SIG-M5 treated with dmso at 0.1 percent for 504 hours (cell line): ENCODE measurements at regions not wholly inside any gene's neighbourhood (a gene's known extent, or its start where the extent isn't known, plus 50 kb on each side); places are given as distances from the start of the nearest gene placed in this dataset.
A peak's percentile ranks its signal among the peaks of the same experiment; 100 is the strongest.

Source experiments
- DNase-seq: peaks from one replicate; lab custom pipeline; 2025; ENCODE audit not compliant: unreplicated experiment; lab: John Stamatoyannopoulos, UW

- DNase-seq: no peak
These were observed 150.8 kb upstream of the DIPK2B start for GRCh38 chrX:45351478-45351877.

DNA sequence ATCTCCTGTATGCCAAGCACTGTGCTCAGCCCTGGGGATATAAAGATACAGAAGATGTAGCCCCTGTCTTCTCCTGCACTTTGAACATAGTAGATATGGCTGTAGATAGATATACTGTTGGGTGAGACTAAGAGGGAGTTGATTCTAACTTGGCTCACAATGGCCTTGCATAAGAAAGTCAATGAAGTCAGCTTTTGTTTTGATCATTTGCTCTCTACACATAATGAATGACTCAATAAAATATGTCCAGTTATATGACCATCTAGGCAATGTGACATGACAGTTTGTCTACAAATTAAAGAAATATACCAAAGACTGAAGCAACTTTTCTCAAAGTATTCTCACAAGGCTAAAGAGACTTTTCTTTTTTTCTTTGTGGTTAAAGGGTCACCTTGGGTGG is 147.6 kb upstream of the DIPK2B start:
- DNase-seq: no peak

- DNase-seq: no peak
These were observed 147.2 kb upstream of the DIPK2B start for GRCh38 chrX:45347877-45348276.

DNA sequence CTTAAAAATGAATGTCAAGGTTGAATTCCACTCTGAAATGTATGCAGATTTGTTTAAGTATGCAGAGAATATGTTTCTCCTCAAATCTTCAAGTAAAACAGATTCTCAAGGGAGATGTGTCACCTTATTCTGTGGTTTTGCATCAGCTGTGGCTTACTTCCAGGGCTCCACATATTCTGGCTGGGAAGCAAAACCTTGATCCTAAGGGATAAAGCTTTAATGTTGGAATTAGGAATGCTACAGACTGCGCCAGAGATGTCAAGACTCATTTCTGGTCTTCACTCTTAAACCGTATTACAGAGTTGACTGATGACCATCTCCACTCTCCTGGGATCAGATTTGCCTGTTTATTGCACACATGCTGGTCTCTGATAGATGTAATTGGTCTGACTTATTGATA is 143.9 kb upstream of the DIPK2B start:
- no peak for DNase-seq

DNA sequence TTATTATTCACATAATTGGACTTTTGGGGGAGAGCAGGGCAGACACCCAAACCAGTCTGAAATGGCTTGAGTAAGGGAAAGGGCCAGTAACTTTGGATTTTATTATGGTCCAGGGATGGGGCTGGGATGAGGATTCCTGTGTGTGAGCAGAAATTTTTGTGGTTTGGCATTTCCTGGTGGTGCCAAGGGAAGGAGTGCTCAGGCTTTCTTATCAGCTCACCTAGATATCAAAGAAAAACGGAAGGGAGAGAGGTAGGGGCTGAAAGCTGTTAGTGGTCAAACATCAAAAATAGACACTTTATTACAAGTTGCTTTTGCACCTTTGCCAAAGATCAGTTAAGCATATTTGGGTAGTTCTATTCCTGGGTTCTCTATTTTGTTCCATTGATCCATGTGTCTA is 128.5 kb upstream of the DIPK2B start:
- DNase-seq: no peak

- no peak for DNase-seq
These were observed 124.3 kb upstream of the DIPK2B start for GRCh38 chrX:45324941-45325340.

DNA sequence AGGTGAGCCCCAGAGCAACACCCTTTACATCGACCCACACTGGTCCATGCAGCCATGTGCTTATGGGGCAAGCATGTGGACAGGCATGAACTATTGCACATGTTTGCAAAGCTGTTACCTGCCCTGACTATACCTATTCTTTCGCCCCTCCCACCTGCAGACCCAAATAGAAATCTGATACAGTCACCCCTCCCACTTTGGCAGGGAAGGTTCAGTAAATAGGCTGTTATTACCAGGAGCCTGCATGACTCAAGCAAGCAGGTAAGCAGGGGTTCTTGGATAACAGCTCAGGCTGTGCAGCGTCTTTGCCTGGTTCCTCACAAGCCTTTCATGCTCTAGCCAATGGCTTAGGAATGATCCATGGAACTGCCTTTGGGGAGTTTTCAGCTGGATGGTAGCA is 122.7 kb upstream of the DIPK2B start:
- DNase-seq: no peak

DNA sequence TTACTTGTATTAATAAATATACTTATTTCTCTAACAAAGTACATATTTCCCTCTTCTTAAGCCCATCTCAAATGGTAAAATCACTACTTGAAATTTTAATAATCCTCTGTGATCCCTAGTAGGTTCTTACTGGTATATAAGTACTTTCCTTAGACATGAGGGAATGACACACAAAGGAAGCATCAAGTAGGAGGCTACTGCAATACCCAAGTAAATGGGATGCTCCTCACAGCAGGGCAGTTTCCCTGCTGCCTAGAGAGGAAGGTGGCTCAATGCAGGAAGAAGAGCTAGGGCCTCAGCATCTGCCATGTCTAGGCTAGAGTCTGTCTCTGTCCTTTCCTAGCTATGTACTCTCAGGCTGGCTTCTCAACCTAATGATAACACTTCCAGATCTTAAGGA is 122.1 kb upstream of the DIPK2B start:
- no peak for DNase-seq

- DNase-seq: peak; percentile 8
These were observed 121.7 kb upstream of the DIPK2B start for GRCh38 chrX:45322382-45322781.

GRCh38 chrX:45320191-45320590 is 119.5 kb upstream of the DIPK2B start:
- DNase-seq: no peak

GRCh38 chrX:45309801-45310200 is 109.1 kb upstream of the DIPK2B start:
- DNase-seq: no peak

- DNase-seq: no peak
These were observed 108.4 kb upstream of the DIPK2B start for GRCh38 chrX:45309096-45309495.

DNA sequence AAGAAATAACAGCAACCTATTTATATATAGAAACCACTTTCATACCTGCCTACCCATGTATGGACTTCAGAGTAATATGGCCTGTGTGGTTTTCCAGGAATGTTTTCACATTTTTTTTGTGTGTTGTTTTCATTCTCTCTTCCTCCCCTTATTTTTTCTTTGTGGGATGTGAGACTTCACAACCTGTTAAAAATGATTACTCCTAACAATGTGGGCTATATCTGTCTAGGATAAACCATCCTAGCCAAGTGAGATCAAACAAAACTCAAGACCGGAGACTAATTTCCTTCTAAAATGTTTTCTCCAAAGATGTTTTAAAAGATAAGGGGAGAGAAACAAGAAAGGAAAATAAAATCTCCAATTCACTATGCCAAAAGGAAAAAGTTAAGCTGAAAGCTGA is 106.1 kb upstream of the DIPK2B start:
- no peak for DNase-seq

DNA sequence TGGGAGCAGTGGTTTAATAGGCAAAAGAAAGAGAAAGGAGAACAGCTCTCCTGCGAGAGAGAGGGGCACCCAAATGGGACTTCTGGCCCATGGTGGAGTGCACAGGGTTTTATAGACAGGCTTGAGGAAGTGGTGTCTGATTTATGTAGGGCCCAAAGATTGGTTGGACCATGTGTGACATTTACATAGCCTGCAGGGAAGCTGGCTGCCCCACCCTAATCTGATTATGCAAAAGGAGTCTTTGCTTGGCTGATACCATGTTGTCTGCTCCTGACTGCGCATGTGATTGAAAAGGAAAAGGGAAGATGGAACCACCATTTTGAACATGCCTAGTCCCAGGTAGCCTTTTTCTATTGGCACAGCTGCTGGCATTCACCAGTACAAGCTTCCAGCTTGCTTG is 100.0 kb upstream of the DIPK2B start:
- DNase-seq: no peak

GRCh38 chrX:45295259-45295986 is 94.7 kb upstream of the DIPK2B start:
- DNase-seq: no peak

GRCh38 chrX:45274576-45274975 is 73.9 kb upstream of the DIPK2B start:
- no peak for DNase-seq

GRCh38 chrX:45267007-45267406 is 66.3 kb upstream of the DIPK2B start:
- DNase-seq: no peak

- DNase-seq: no peak
These were observed 65.8 kb upstream of the DIPK2B start for GRCh38 chrX:45266456-45266855.

GRCh38 chrX:45264865-45265264 is 64.2 kb upstream of the DIPK2B start:
- no peak for DNase-seq

- no peak for DNase-seq
These were observed 60.8 kb upstream of the DIPK2B start for GRCh38 chrX:45261471-45261870.

DNA sequence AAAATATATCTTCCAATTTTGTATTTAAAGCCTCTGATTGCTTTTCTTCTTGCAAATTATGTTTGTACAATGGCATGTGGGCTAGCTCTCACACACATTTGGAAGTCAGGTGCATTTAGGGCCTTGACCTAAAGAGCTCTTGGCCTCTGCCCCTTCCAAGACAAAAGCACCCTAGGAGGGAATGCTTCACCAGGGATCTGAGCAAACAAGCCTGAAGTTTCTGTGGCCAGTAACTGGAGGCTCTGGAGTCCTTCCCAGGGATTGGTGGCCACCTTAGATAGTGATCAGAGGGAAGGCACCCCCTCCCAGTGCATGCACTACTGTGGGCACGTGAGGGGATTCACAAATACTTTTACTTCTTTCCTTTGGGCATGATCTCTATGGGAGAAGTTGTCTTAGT is 60.3 kb upstream of the DIPK2B start:
- no peak for DNase-seq

- no peak for DNase-seq
These were observed 58.2 kb upstream of the DIPK2B start for GRCh38 chrX:45258731-45259402.
